HFF-Myc (cell line): ENCODE measurements at regions not wholly inside any gene's neighbourhood (a gene's known extent, or its start where the extent isn't known, plus 50 kb on each side); places are given as distances from the start of the nearest gene placed in this dataset.

Experiments used
- DNase-seq: peaks from one replicate; pipeline ENCODE4 v3.0.0-alpha.2; 2011; ENCODE audit warnings: low read depth; ENCODE audit errors: extremely low read depth
- H3K4me3 ChIP-seq: replicated peaks from 2 replicates; pipeline ENCODE4 v1.5.1; 2011; ENCODE audit warnings: low read depth, mild to moderate bottlenecking, control low read depth, low read length
- CTCF ChIP-seq: IDR thresholded peaks from 2 replicates; pipeline ENCODE4 v1.5.1; 2012; ENCODE audit warnings: mild to moderate bottlenecking, low read depth, low read length, control low read depth; ENCODE audit errors: missing control alignments

- no peak for DNase-seq
- no peak for TF ChIP-seq CTCF
- no peak overlapping the region for H3K4me3 ChIP-seq
Observed at GRCh38 chr7:118061386-118061785, 122.6 kb upstream of the LSM8 start.

GRCh38 chr7:118072893-118073674 lies 110.9 kb upstream of the LSM8 start:
- TF ChIP-seq CTCF, result no peak
- no peak overlapping the region for H3K4me3 ChIP-seq
- no peak for DNase-seq

- DNase-seq, result no peak
- no peak overlapping the region for H3K4me3 ChIP-seq
- TF ChIP-seq CTCF, result no peak
Observed at GRCh38 chr7:118075936-118076335, 108.0 kb upstream of the LSM8 start.

GRCh38 chr7:118076564-118076963 lies 107.4 kb upstream of the LSM8 start:
- no peak for DNase-seq
- no peak for TF ChIP-seq CTCF
- no peak overlapping the region for H3K4me3 ChIP-seq

- no peak for DNase-seq
- no peak for TF ChIP-seq CTCF
- no peak overlapping the region for H3K4me3 ChIP-seq
Observed at GRCh38 chr7:118078015-118078414, 105.9 kb upstream of the LSM8 start.

GRCh38 chr7:118079369-118079768 lies 104.6 kb upstream of the LSM8 start:
- H3K4me3 ChIP-seq, result no peak overlapping the region
- no peak for DNase-seq
- no peak for TF ChIP-seq CTCF

GRCh38 chr7:118080947-118081346 lies 103.0 kb upstream of the LSM8 start:
- DNase-seq, result peak; percentile 35
- H3K4me3 ChIP-seq, result no peak overlapping the region
- no peak for TF ChIP-seq CTCF
